ENCODE measurements at regions not wholly inside any gene's neighbourhood (a gene's known extent, or its start where the extent isn't known, plus 50 kb on each side); places are given as distances from the start of the nearest gene placed in this dataset.

GRCh38 chr1:184301227-184301626, 85.6 kb upstream of the C1orf21 start (continued):
- TF ChIP-seq CBX8 (IDR thresholded peaks at IDR 0.05; ENCODE audit: borderline replicate concordance, low read depth, low read length) (no peak), HDAC6 (IDR thresholded peaks at IDR 0.05; ENCODE audit: low read depth, low read length) (no peak), KDM5A (IDR thresholded peaks at IDR 0.05; ENCODE audit: low read length) (no peak), USF2 (IDR thresholded peaks at IDR 0.05; ENCODE audit: low read length) (no peak), NANOG (IDR thresholded peaks at IDR 0.05; ENCODE audit: insufficient read depth, low read depth, low read length, poor library complexity, severe bottlenecking) (no peak), ASH2L (IDR thresholded peaks at IDR 0.05; ENCODE audit: low read length) (no peak)
